ENCODE measurements at regions not wholly inside any gene's neighbourhood (a gene's known extent, or its start where the extent isn't known, plus 50 kb on each side); places are given as distances from the start of the nearest gene placed in this dataset.

DNA sequence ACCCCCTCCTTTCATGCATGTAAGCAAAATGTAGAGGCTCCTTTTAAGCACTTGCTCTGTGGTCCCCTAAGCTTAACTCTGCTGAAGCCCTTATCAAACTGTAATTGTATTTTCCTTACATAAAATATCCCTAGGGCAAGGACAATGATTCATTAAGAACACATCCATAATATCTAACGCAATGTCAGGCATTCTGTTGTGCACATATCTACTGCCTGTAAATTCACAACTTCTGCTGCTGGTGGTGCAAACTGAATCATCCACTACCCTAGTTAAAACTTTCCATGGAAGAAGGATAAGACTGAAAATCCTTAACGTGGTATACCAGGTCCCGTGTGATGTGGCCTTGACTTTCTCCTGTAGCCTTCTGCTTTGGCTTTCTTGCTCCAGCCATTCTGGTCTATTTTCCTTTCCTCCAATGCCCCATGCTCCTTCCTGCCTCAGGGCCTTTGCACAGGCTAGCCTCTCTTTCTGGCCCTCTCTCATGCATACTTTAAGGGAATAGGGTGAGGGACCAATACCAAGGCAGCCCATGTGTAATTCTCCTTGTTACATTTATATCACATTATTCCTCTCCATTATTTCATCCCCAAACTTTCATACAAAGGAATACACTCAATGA lies 113.6 kb upstream of the ZFP64 start:
- no peaks in the 10 kb centered on the region for H4K20me1 ChIP-seq (ENCODE audit: insufficient read depth, low read length)
- intact Hi-C loops (cut with micrococcal nuclease) (no loop called here), dilution Hi-C loops (cut with HindIII; ENCODE audit: low sequenced_read_pairs, unreplicated experiment) (no loop called here), in situ Hi-C loops (cut with MboI; ENCODE audit: low sequenced_read_pairs) (loop anchor here (25.0 kb wide), 1 partner anchor 907 kb away; no protein-coding TSS in a partner anchor)
- H3K79me1 ChIP-seq (ENCODE audit: low read depth in 1 of 2, low read length in 2 of 2): no peaks in the 10 kb centered on the region
- DNase-seq: no peak
- no peak overlapping the region for H3K18ac ChIP-seq (ENCODE audit: low read depth, low read length)
- WGBS, 2 experiments (ENCODE audit: extremely low coverage in 2 of 2, insufficient read length in 1 of 2): 100% methylated on average over 1 of the region's 3 CpGs; no CpG with 5 or more reads in 1 of the 2 experiments
- no peak overlapping the region for H3K4me3 ChIP-seq (ENCODE audit: insufficient read depth, low read depth, low read length)
- no peak overlapping the region for H3K4ac ChIP-seq (ENCODE audit: low read depth, low read length)
- H3K4me1 ChIP-seq (ENCODE audit: control insufficient read depth, insufficient read depth, low read length): no peaks in the 10 kb centered on the region
- no peak overlapping the region for H2BK20ac ChIP-seq (ENCODE audit: low read depth, low read length)
- no peak overlapping the region for H3K56ac ChIP-seq (ENCODE audit: extremely low read depth, insufficient read depth, low read length)
- H4K8ac ChIP-seq (ENCODE audit: low read depth in 2 of 2, low read length in 2 of 2): no peak overlapping the region
- H2BK15ac ChIP-seq (ENCODE audit: low read depth, low read length): no peak overlapping the region
- POLR2A ChIA-PET (ENCODE audit: unreplicated experiment): no interaction called here
- H3K27me3 ChIP-seq (ENCODE audit: control insufficient read depth, insufficient read depth, low read length): no peaks in the 10 kb centered on the region; the same call in none of the 2 replicates
- no TSS peak for BruUV-seq (replicated peaks)
- H3K9ac ChIP-seq (ENCODE audit: low read depth, low read length): no peak overlapping the region
- H3K27ac ChIP-seq (ENCODE audit: insufficient read depth, low read length): no peak overlapping the region
- no peaks in the 10 kb centered on the region for H3K9me3 ChIP-seq (ENCODE audit: control insufficient read depth, insufficient read depth, low read length)
- H3K23ac ChIP-seq (ENCODE audit: low read depth, low read length): no peak overlapping the region
- TF ChIP-seq FOS (IDR thresholded peaks at IDR 0.05; ENCODE audit: low read depth, low read length) (no peak), MAZ (IDR thresholded peaks at IDR 0.05; ENCODE audit: borderline replicate concordance, low read depth, low read length) (no peak), CHD1 (IDR thresholded peaks at IDR 0.05; ENCODE audit: low read depth, low read length) (no peak), NFE2L2 (IDR thresholded peaks at IDR 0.05; ENCODE audit: low read depth, low read length) (no peak), RCOR1 (IDR thresholded peaks at IDR 0.05; ENCODE audit: insufficient replicate concordance, low read length) (no peak), SMC3 (IDR thresholded peaks at IDR 0.05; ENCODE audit: low read depth, low read length) (no peak)
- TF ChIP-seq, protein P1, sequence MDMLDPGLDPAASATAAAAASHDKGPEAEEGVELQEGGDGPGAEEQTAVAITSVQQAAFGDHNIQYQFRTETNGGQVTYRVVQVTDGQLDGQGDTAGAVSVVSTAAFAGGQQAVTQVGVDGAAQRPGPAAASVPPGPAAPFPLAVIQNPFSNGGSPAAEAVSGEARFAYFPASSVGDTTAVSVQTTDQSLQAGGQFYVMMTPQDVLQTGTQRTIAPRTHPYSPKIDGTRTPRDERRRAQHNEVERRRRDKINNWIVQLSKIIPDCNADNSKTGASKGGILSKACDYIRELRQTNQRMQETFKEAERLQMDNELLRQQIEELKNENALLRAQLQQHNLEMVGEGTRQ (IDR thresholded peaks at IDR 0.05; ENCODE audit: low read depth, low read length): no peak
- no peak for ATAC-seq (ENCODE audit: low read depth)
- H3K36me3 ChIP-seq (ENCODE audit: control insufficient read depth, insufficient read depth, low read length): no peaks in the 10 kb centered on the region
- H4K91ac ChIP-seq (ENCODE audit: insufficient read depth, low read depth, low read length): no peak overlapping the region
- H2AK9ac ChIP-seq (replicated peaks; ENCODE audit: low read depth, low read length, poor library complexity): no peak overlapping the region
- CTCF ChIA-PET: no interaction called here
- no peak overlapping the region for H4K5ac ChIP-seq (ENCODE audit: low read depth, low read length)
- no peak overlapping the region for H2AK5ac ChIP-seq (ENCODE audit: low read depth, low read length)
- H3K14ac ChIP-seq (replicated peaks; ENCODE audit: low read depth, low read length): no peak overlapping the region
- H3K4me2 ChIP-seq (ENCODE audit: low read depth, low read length): no peak overlapping the region
- H2BK5ac ChIP-seq (ENCODE audit: low read depth, low read length, poor library complexity, severe bottlenecking): no peak overlapping the region
- no peak overlapping the region for H2AFZ ChIP-seq (replicated peaks; ENCODE audit: low read length, poor library complexity)
- H2BK120ac ChIP-seq (ENCODE audit: low read depth, low read length): no peak overlapping the region
- no peaks in the 10 kb centered on the region for H3K9me1 ChIP-seq (ENCODE audit: insufficient read depth, low read length)

Measured in IMR-90 (cell line).